ENCODE measurements at regions not wholly inside any gene's neighbourhood (a gene's known extent, or its start where the extent isn't known, plus 50 kb on each side); places are given as distances from the start of the nearest gene placed in this dataset.

DNA sequence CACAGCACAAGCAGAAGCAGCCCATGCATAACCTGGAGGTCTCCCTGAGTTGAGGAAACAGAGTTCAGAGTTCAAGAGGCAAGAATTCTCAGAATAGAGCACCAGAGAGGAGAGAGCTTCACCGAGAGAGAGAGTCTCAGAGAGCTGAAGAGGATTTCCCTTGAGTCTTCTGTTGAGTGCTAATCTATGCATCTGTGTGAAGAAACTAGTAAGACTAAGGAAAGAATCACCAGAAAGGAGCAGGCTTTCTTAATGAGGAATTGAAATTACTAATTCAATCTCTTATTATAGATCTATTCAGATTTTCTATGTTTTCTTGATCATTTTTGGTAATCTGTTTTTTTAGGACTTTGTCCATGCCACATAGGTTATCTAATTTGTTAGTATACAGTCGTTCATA is 89.3 kb upstream of the CTAGE1 start:
- no peaks in the 10 kb centered on the region for H3K9me3 ChIP-seq
- ChIA-PET POLR2A (no interaction called here), CTCF (no interaction called here)
- no peak overlapping the region for H3K4me2 ChIP-seq
- no peak overlapping the region for H3K4me3 ChIP-seq
- 65% methylated on average over 2 of the region's 2 CpGs for WGBS (ENCODE audit: missing lambda C conversion rate)
- peaks cover 18% of the 10 kb centered on the region for H3K4me1 ChIP-seq
- DNase-seq (ENCODE audit: low read depth in 1 of 2, low spot score in 1 of 2) (no peak), FAIRE-seq (no peak), ATAC-seq (no peak)
- no peak overlapping the region for H3K27ac ChIP-seq
- TF ChIP-seq EHMT2 (IDR thresholded peaks at IDR 0.05; ENCODE audit: low read depth) (no peak), EP300 (IDR thresholded peaks at IDR 0.05) (no peak), TP53 (CRISPR knock-in tag; IDR thresholded peaks at IDR 0.05) (no peak), CHD2 (IDR thresholded peaks at IDR 0.05; ENCODE audit: low read length, partially characterized antibody) (no peak), JUNB (IDR thresholded peaks at IDR 0.05) (no peak)
- TF ChIP-seq, protein P1, sequence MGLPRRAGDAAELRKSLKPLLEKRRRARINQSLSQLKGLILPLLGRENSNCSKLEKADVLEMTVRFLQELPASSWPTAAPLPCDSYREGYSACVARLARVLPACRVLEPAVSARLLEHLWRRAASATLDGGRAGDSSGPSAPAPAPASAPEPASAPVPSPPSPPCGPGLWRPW (IDR thresholded peaks at IDR 0.05), result no peak
- TF ChIP-seq, protein P2, sequence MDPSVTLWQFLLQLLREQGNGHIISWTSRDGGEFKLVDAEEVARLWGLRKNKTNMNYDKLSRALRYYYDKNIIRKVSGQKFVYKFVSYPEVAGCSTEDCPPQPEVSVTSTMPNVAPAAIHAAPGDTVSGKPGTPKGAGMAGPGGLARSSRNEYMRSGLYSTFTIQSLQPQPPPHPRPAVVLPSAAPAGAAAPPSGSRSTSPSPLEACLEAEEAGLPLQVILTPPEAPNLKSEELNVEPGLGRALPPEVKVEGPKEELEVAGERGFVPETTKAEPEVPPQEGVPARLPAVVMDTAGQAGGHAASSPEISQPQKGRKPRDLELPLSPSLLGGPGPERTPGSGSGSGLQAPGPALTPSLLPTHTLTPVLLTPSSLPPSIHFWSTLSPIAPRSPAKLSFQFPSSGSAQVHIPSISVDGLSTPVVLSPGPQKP (IDR thresholded peaks at IDR 0.05; ENCODE audit: low read depth, low read length), result no peak
- TF ChIP-seq, protein P3, sequence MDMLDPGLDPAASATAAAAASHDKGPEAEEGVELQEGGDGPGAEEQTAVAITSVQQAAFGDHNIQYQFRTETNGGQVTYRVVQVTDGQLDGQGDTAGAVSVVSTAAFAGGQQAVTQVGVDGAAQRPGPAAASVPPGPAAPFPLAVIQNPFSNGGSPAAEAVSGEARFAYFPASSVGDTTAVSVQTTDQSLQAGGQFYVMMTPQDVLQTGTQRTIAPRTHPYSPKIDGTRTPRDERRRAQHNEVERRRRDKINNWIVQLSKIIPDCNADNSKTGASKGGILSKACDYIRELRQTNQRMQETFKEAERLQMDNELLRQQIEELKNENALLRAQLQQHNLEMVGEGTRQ (IDR thresholded peaks at IDR 0.05), result no peak
- TF ChIP-seq, protein P4, sequence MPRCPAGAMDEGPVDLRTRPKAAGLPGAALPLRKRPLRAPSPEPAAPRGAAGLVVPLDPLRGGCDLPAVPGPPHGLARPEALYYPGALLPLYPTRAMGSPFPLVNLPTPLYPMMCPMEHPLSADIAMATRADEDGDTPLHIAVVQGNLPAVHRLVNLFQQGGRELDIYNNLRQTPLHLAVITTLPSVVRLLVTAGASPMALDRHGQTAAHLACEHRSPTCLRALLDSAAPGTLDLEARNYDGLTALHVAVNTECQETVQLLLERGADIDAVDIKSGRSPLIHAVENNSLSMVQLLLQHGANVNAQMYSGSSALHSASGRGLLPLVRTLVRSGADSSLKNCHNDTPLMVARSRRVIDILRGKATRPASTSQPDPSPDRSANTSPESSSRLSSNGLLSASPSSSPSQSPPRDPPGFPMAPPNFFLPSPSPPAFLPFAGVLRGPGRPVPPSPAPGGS (IDR thresholded peaks at IDR 0.05), result no peak

DNA sequence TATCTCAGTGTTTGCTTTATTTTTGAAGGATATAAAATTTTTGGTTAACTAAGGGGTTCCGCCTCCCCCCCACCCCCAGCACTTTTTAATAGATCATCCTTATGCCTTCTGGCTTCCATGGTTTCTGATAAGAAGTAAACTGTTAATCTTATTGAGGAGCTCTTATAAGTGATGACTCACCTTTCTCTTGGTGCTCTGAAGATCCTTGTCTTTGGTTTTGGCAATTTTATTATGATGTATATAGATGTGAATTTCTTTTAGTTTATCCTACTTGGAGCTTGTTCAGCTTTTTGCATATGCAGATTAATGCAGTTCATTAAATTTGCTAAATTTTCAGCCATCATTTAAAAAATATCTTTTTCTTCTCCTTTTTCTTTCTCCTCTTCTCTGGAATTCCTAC is 91.7 kb upstream of the CTAGE1 start:
- 0% methylated on average over 1 of the region's 1 CpG for WGBS (ENCODE audit: missing lambda C conversion rate)
- CTCF ChIA-PET, result interaction anchor here (1.3 kb wide), 1 partner anchor 15 kb away, joined by 3 read pairs; no protein-coding TSS in a partner anchor
- no peak overlapping the region for H3K4me2 ChIP-seq

DNA sequence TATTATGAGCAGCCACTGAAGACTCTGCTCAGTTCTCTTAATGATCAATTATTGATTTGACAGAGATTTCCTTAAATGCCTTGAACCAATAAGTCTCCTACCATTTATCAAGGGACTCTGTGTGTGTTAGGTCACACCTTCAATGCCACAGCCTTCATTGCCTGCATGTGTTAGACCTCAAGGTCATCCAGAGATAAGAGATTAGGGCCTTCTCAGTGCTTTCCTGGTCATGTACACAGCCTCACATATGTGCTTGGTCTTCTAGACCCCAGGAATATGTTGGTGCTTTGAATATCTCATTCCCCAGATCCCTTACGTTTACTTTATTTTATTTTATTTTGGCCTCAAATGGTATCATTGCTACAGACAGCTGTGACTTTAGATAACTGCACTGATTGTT is 93.0 kb upstream of the CTAGE1 start:
- no peak for FAIRE-seq

More for the DNA sequence above, 91.7 kb upstream of the CTAGE1 start:
- Histone ChIP-seq H3K4me1 (peaks cover 11% of the 10 kb centered on the region), H3K27ac (no peak overlapping the region), H3K9me3 (no peaks in the 10 kb centered on the region), H3K4me3 (no peak overlapping the region)
- DNase-seq (ENCODE audit: low read depth in 1 of 2, low spot score in 1 of 2), result no peak
- FAIRE-seq, result no peak
- POLR2A ChIA-PET, result no interaction called here
- no peak for ATAC-seq
- TF ChIP-seq RAD21 (conservative IDR thresholded peaks at IDR 0.05 in 1 of 2, IDR thresholded peaks at IDR 0.05 in 1 of 2), result no peak
- TF ChIP-seq FOSL2 (IDR thresholded peaks at IDR 0.05), result no peak
- TF ChIP-seq FOSL2 (CRISPR knock-in tag; IDR thresholded peaks at IDR 0.05), result peak; percentile 34; the same call in 1 of the 2 replicates

More for the DNA sequence above, 93.0 kb upstream of the CTAGE1 start:
- ChIA-PET POLR2A (no interaction called here), CTCF (interaction anchor here (1.3 kb wide), 1 partner anchor 14 kb away, joined by 3 read pairs; no protein-coding TSS in a partner anchor)
- Histone ChIP-seq H3K4me1 (no peaks in the 10 kb centered on the region), H3K9me3 (no peaks in the 10 kb centered on the region), H3K4me2 (no peak overlapping the region), H3K27ac (no peak overlapping the region), H3K4me3 (no peak overlapping the region)
- TF ChIP-seq RFX5 (IDR thresholded peaks at IDR 0.05) (no peak), SREBF2 (IDR thresholded peaks at IDR 0.05) (no peak), MAFK (IDR thresholded peaks at IDR 0.05; ENCODE audit: partially characterized antibody) (no peak), ZSCAN20 (CRISPR knock-in tag; IDR thresholded peaks at IDR 0.05) (no peak), HOXB13 (CRISPR knock-in tag; IDR thresholded peaks at IDR 0.05; ENCODE audit: low read depth) (no peak), ZC3H11A (IDR thresholded peaks at IDR 0.05) (no peak), NPAS2 (CRISPR knock-in tag; IDR thresholded peaks at IDR 0.05; ENCODE audit: borderline replicate concordance) (no peak)
- TF ChIP-seq, protein P2 (IDR thresholded peaks at IDR 0.05; ENCODE audit: low read depth, low read length), result no peak
- DNase-seq (ENCODE audit: low read depth in 1 of 2, low spot score in 1 of 2) (no peak), ATAC-seq (no peak)
- WGBS (ENCODE audit: missing lambda C conversion rate), result 82% methylated on average over 1 of the region's 1 CpG
